Adrenal gland (tissue), 9 donors: ENCODE measurements at regions not wholly inside any gene's neighbourhood (a gene's known extent, or its start where the extent isn't known, plus 50 kb on each side); places are given as distances from the start of the nearest gene placed in this dataset.

Experiments used
- DNase-seq, 7 donors: peaks; one replicate each; pipeline ENCODE4 v3.0.0-alpha.2; 2019 to 2020
- H3K27ac ChIP-seq, 5 donors: fragments of 200-600 bp; sonication (generic) in 4 of 5; 1 replicate in 3 of 5; 2 replicates in 2 of 5; pipeline versions ENCODE4 v1.5.1 to v1.8.0; 2016 to 2020; ENCODE audit warnings: mild to moderate bottlenecking in 1 of 5
- H3K27me3 ChIP-seq: fragments of 200-600 bp; 2 replicates; pipeline ENCODE4 v1.8.0; 2021
- H3K36me3 ChIP-seq, 2 donors: fragments of 200-600 bp; replicated peaks in 1 of 2; 1 replicate in 1 of 2; 2 replicates in 1 of 2; pipeline versions ENCODE4 v1.5.1 to v1.8.0; 2018 to 2022
- H3K4me1 ChIP-seq, 2 donors: fragments of 200-600 bp; replicated peaks in 1 of 2; 1 replicate in 1 of 2; 2 replicates in 1 of 2; pipeline versions ENCODE4 v1.5.1 to v1.8.0; 2018 to 2021
- H3K4me3 ChIP-seq, 4 donors: fragments of 200-600 bp; sonication (generic) in 3 of 4; one replicate each; pipeline ENCODE4 v1.5.1; 2016 to 2018
- H3K9me3 ChIP-seq, 3 donors: fragments of 200-600 bp; sonication (generic) in 1 of 3; replicated peaks in 1 of 3; 1 replicate in 2 of 3; 2 replicates in 1 of 3; pipeline versions ENCODE4 v1.5.1 to v1.8.0; 2016 to 2021
- CTCF ChIP-seq, 6 experiments: fragments of 450-650 bp in 4 of 6; fragments of 200-600 bp in 2 of 6; sonication (generic) in 1 of 6; IDR thresholded peaks; 1 replicate in 5 of 6; 2 replicates in 1 of 6; pipeline versions ENCODE4 v1.5.1 to v1.8.0; 2016 to 2021; ENCODE audit warnings: antibody characterized with exemption in 6 of 6, mild to moderate bottlenecking in 2 of 6, moderate library complexity in 1 of 6
- POLR2A ChIP-seq, 2 donors: fragments of 450-650 bp; IDR thresholded peaks; one replicate each; pipeline ENCODE4 v1.6.1; 2017; ENCODE audit warnings: antibody characterized with exemption in 2 of 2, mild to moderate bottlenecking in 2 of 2, moderate library complexity in 1 of 2
- WGBS, 4 donors: extraction: QIAGEN DNeasy Blood & Tissue Kit in 2 of 4; methylation state at CpG; one replicate each; pipeline versions ENCODE4 v1.1.5 to v1.1.7; 2013 to 2017; 5-methylcytosine and 5-hydroxymethylcytosine counted together
- intact Hi-C, 2 donors: fragments of 100-400 bp; cut with DNase I; formaldehyde crosslinking; loops; one replicate each; pipeline versions ENCODE4 v1.14.1 to v1.15.0; 2022 to 2023
- donor health status: healthy with polysubstance abuse.
- donor health status: Bipolar disorder and iron deficiency.
- donor health status: DM: yes; HTN: yes; CAD: no.
- donor health status: DM: no; HTN: no; CAD: no.
- donor health status: DM: no; HTN: no; CAD: no.

GRCh38 chr14:97462081-97462480 is 664.9 kb downstream of the VRK1 start:
- H3K27me3 ChIP-seq, result no peaks in the 10 kb centered on the region
- no peak overlapping the region for H3K27ac ChIP-seq
- H3K36me3 ChIP-seq, result no peaks in the 10 kb centered on the region
- H3K9me3 ChIP-seq, result no peaks in the 10 kb centered on the region
- no peaks in the 10 kb centered on the region for H3K4me1 ChIP-seq
- H3K4me3 ChIP-seq, result no peak overlapping the region
- 50 to 71% (median 65%) methylated on average over 2 of the region's 2 CpGs for WGBS, 4 donors
- no peak for DNase-seq
- intact Hi-C loops, result no loop called here
- TF ChIP-seq POLR2A (IDR thresholded peaks at IDR 0.05), result no peak
- no peak for TF ChIP-seq CTCF (IDR thresholded peaks at IDR 0.05)

GRCh38 chr14:97468220-97468619 is 671.0 kb downstream of the VRK1 start:
- TF ChIP-seq CTCF (IDR thresholded peaks at IDR 0.05) (no peak), POLR2A (IDR thresholded peaks at IDR 0.05) (no peak)
- WGBS, 4 donors, result 62 to 69% (median 63%) methylated on average over 5 to 6 of the region's 6 CpGs
- intact Hi-C loops, result no loop called here
- no peak overlapping the region for H3K27ac ChIP-seq
- H3K9me3 ChIP-seq, result no peaks in the 10 kb centered on the region
- H3K4me1 ChIP-seq, result no peaks in the 10 kb centered on the region
- H3K36me3 ChIP-seq, result no peaks in the 10 kb centered on the region
- DNase-seq, result no peak
- H3K4me3 ChIP-seq, result no peak overlapping the region
- no peaks in the 10 kb centered on the region for H3K27me3 ChIP-seq

GRCh38 chr14:97477353-97477752 is 680.2 kb downstream of the VRK1 start:
- H3K4me3 ChIP-seq, result no peak overlapping the region
- WGBS, 4 donors, result 53 to 56% (median 55%) methylated on average over 4 of the region's 4 CpGs
- intact Hi-C loops, result no loop called here

GRCh38 chr14:97485201-97485600 is 688.0 kb downstream of the VRK1 start:
- no peak overlapping the region for H3K27ac ChIP-seq
- H3K4me1 ChIP-seq, result no peaks in the 10 kb centered on the region
- H3K9me3 ChIP-seq, result no peaks in the 10 kb centered on the region
- H3K4me3 ChIP-seq, result no peak overlapping the region
- intact Hi-C loops, result no loop called here
- no peak for DNase-seq
- H3K36me3 ChIP-seq, result no peaks in the 10 kb centered on the region
- no peak for TF ChIP-seq POLR2A (IDR thresholded peaks at IDR 0.05)
- no peak for TF ChIP-seq CTCF (IDR thresholded peaks at IDR 0.05)
- no peaks in the 10 kb centered on the region for H3K27me3 ChIP-seq
- 67 to 80% (median 74%) methylated on average over 10 of the region's 10 CpGs for whole genome bisulfite sequencing, 4 donors

More at GRCh38 chr14:97477353-97477752, 680.2 kb downstream of the VRK1 start:
- H3K27me3 ChIP-seq, result no peaks in the 10 kb centered on the region
- H3K9me3 ChIP-seq, result no peaks in the 10 kb centered on the region
- no peak for DNase-seq
- no peak for TF ChIP-seq CTCF (IDR thresholded peaks at IDR 0.05)
- no peak for TF ChIP-seq POLR2A (IDR thresholded peaks at IDR 0.05)
- H3K27ac ChIP-seq, result no peak overlapping the region
- H3K4me1 ChIP-seq, result no peaks in the 10 kb centered on the region
- H3K36me3 ChIP-seq, result no peaks in the 10 kb centered on the region
